BLaER1 (cell line): ENCODE measurements at regions not wholly inside any gene's neighbourhood (a gene's known extent, or its start where the extent isn't known, plus 50 kb on each side); places are given as distances from the start of the nearest gene placed in this dataset.

ENCODE experiments used
- H3K27ac ChIP-seq: shearing (Covaris generic); formaldehyde crosslinking; 2 replicates; pipeline ENCODE4 v1.8.1; 2022
- H3K27me3 ChIP-seq: shearing (Covaris generic); formaldehyde crosslinking; 2 replicates; pipeline ENCODE4 v1.8.1; 2022
- H3K36me3 ChIP-seq: shearing (Covaris generic); formaldehyde crosslinking; 2 replicates; pipeline ENCODE4 v1.8.1; 2022
- H3K4me1 ChIP-seq: shearing (Covaris generic); formaldehyde crosslinking; 2 replicates; pipeline ENCODE4 v1.8.1; 2022
- H3K4me2 ChIP-seq: shearing (Covaris generic); formaldehyde crosslinking; 2 replicates; pipeline ENCODE4 v1.8.1; 2022
- H3K4me3 ChIP-seq: shearing (Covaris generic); formaldehyde crosslinking; 2 replicates; pipeline ENCODE4 v1.8.1; 2022
- H3K9ac ChIP-seq: shearing (Covaris generic); formaldehyde crosslinking; 2 replicates; pipeline ENCODE4 v1.8.1; 2022
- H3K9me3 ChIP-seq: shearing (Covaris generic); formaldehyde crosslinking; 2 replicates; pipeline ENCODE4 v1.8.1; 2022
- H4K20me1 ChIP-seq: shearing (Covaris generic); formaldehyde crosslinking; 2 replicates; pipeline ENCODE4 v1.8.1; 2022
- Cebpa-rat ChIP-seq: shearing (Covaris generic); IDR thresholded peaks from 2 replicates; pipeline ENCODE4 v1.8.1; 2022

DNA sequence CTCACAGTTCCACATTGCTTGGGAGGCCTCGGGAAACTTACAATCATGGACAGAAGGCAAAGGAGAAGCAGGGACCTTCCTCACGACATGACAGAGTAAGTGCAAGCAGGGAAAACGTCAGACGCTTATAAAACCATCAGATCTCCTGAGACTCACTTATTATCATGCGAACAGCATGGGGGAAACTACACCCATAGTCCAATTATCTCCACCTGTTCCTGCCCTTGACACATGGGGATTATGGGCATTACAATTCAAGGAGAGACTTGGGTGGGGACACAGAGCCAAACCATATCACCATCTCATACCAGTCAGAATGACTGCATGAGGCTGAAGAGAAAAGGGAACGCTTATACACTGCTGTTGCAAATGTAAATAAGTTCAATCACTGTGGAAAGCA lies 1066.9 kb upstream of the PCDH7 start:
- no peaks in the 10 kb centered on the region for H3K36me3 ChIP-seq
- no peaks in the 10 kb centered on the region for H4K20me1 ChIP-seq
- H3K27ac ChIP-seq, result no peak overlapping the region
- no peaks in the 10 kb centered on the region for H3K9me3 ChIP-seq
- H3K27me3 ChIP-seq, result no peaks in the 10 kb centered on the region
- H3K4me2 ChIP-seq, result no peak overlapping the region
- H3K4me1 ChIP-seq, result no peaks in the 10 kb centered on the region
- H3K4me3 ChIP-seq, result no peak overlapping the region
- no peak overlapping the region for H3K9ac ChIP-seq
- no peak for TF ChIP-seq Cebpa-rat

DNA sequence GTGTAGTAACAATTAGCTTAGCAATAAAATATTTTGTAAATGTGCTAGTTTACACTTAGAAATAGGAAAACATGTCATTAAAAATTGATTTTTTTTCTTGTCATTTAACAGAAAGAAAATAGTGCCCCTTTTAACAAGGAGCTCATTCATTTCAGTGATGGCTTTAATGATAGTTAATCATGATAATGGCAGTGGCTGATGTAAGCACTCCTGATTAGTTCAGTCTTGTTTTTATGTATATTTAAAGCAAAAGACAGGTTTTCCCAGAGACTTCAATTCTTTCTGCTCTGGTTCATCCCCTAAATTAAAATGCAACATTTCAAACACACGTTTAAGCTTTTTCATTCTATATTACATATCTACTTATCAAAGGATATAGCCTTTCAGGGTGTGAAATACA lies 1039.5 kb upstream of the PCDH7 start:
- Histone ChIP-seq H3K27me3 (no peaks in the 10 kb centered on the region), H3K4me3 (no peak overlapping the region), H3K36me3 (no peaks in the 10 kb centered on the region), H3K9me3 (no peaks in the 10 kb centered on the region), H4K20me1 (no peaks in the 10 kb centered on the region), H3K9ac (no peak overlapping the region), H3K4me1 (no peaks in the 10 kb centered on the region), H3K4me2 (no peak overlapping the region), H3K27ac (no peak overlapping the region)
- TF ChIP-seq Cebpa-rat, result no peak

DNA sequence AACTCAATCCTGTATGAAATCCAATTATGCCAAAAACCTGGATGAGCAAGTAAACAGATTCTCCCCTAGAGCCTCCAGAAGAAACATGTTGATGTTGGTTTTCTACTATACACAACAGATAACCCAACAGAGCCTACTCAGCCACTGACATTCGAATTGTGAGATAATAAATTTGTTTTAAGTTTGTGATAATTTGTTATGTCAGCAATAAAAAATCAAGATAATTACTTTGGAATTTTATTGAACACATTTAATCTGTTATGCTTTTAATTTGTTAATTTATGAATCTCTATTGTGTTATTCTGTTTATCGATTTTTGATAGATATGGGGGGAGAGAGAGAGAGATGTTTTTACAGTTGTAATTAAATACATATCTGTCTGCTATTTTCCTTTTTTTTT lies 1016.1 kb upstream of the PCDH7 start:
- Histone ChIP-seq H3K4me2 (no peak overlapping the region), H3K4me1 (no peaks in the 10 kb centered on the region), H3K9me3 (peaks cover 8% of the 10 kb centered on the region), H3K9ac (no peak overlapping the region), H4K20me1 (no peaks in the 10 kb centered on the region), H3K36me3 (no peaks in the 10 kb centered on the region), H3K27ac (no peak overlapping the region), H3K4me3 (no peak overlapping the region), H3K27me3 (no peaks in the 10 kb centered on the region)
- no peak for TF ChIP-seq Cebpa-rat

DNA sequence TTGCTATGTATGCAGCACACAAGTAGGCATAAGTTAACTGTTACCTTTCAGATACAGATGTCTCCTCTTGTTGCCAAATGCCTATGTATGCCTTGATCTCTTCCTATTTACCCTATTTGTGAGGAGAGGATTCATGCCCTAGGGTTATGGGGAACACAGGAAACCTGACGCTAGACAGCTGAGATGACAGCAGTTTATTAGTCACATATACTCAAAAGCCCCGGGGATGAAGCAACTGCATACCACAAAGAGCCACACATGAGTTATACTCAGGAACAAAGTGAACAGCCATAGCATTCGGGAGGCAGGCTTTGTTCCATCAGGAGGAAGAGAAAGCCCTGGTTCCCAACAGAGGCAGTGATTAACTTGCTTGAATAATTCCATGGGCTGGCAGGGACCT lies 1011.7 kb upstream of the PCDH7 start:
- Histone ChIP-seq H3K36me3 (no peaks in the 10 kb centered on the region), H3K27me3 (no peaks in the 10 kb centered on the region), H3K4me3 (no peak overlapping the region), H3K27ac (no peak overlapping the region), H3K9me3 (peaks cover 8% of the 10 kb centered on the region), H3K4me2 (no peak overlapping the region), H3K9ac (no peak overlapping the region), H4K20me1 (no peaks in the 10 kb centered on the region), H3K4me1 (no peaks in the 10 kb centered on the region)
- no peak for TF ChIP-seq Cebpa-rat

DNA sequence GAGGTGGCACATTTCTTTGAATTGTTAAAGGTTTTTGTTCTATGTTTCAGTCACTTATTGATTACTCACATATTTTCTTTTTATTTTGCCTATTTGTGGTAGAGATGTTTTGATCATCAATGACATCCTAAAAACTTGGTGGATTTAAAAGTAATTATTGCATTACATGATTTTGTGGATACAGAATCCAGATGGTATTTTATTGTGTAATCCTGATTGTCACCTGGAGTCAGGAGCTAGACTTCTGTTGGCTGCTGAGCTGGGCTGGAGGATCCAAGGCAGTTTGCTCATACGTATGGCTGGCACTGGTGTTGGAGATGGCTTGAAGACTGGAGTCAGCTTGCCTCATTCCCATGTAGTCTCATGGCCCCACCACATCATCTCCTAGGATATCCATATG lies 1009.6 kb upstream of the PCDH7 start:
- H3K27ac ChIP-seq, result no peak overlapping the region
- H3K4me2 ChIP-seq, result no peak overlapping the region
- peaks cover 8% of the 10 kb centered on the region for H3K9me3 ChIP-seq
- no peaks in the 10 kb centered on the region for H3K4me1 ChIP-seq
- no peaks in the 10 kb centered on the region for H4K20me1 ChIP-seq
- H3K27me3 ChIP-seq, result no peaks in the 10 kb centered on the region
- no peak for TF ChIP-seq Cebpa-rat
- H3K4me3 ChIP-seq, result no peak overlapping the region
- H3K36me3 ChIP-seq, result no peaks in the 10 kb centered on the region
- H3K9ac ChIP-seq, result no peak overlapping the region

DNA sequence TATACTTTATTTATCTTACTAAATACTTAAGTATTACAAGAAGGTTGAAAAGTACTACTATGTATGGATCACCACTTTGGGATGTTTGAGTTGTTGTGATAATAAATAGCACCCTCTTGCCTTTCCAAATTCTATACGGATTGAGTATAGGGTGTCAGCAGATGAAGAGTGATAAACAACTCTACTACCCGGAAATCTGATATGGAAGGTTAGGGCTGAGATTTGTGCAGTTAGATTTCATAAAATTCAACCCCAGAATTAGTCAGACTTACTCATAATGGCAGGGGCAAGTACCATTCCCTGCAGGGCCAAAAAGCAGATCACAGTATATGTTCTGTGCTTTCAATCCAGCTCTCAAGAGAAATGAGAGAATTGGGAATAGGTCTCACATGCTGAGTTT lies 1008.9 kb upstream of the PCDH7 start:
- no peaks in the 10 kb centered on the region for H3K27me3 ChIP-seq
- H4K20me1 ChIP-seq, result no peaks in the 10 kb centered on the region
- no peak overlapping the region for H3K4me3 ChIP-seq
- H3K36me3 ChIP-seq, result no peaks in the 10 kb centered on the region
- H3K9me3 ChIP-seq, result peaks cover 7% of the 10 kb centered on the region
- no peaks in the 10 kb centered on the region for H3K4me1 ChIP-seq
- H3K4me2 ChIP-seq, result no peak overlapping the region
- H3K27ac ChIP-seq, result no peak overlapping the region
- TF ChIP-seq Cebpa-rat, result no peak
- H3K9ac ChIP-seq, result no peak overlapping the region

DNA sequence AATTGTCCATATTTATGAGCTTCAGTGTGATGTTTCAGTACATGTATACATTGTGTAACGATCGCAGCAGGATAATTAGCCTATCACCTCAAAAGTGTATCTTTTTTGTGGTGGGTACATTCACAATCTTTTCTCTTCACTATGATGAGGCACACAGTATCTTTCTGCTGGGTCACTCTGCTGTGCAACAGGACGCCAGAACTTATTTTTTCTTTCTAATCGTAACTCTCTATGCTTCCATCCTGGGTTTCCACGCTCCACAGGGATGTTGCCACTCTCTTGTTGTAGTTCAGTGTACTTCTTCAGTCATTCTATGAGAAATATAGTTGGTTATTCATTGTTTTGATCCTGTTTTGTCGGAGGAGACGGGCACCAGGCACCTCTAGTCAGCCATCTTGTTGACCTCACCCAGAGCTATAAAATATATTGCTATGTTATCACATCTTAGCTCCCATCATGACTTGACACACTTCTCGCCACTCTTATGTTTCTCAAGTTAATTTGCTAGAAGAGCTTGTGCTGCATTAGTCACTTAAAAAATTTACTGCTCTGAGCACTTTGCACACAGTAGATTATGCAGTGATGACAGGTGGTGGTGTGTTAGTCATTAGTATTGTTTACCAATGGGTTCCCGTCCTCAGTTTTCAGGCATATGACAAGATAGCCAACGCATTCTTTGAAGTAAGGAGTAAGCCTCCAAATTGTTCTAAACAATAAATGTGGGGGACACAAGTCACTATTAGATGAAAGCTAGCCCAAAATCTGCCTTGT lies 1002.7 kb upstream of the PCDH7 start:
- no peak overlapping the region for H3K4me3 ChIP-seq
- H4K20me1 ChIP-seq, result no peaks in the 10 kb centered on the region
- no peak overlapping the region for H3K9ac ChIP-seq
- H3K27ac ChIP-seq, result no peak overlapping the region
- H3K4me2 ChIP-seq, result no peak overlapping the region
- no peak for TF ChIP-seq Cebpa-rat
- no peaks in the 10 kb centered on the region for H3K27me3 ChIP-seq
- H3K36me3 ChIP-seq, result no peaks in the 10 kb centered on the region
- H3K9me3 ChIP-seq, result no peaks in the 10 kb centered on the region
- H3K4me1 ChIP-seq, result peaks cover 5% of the 10 kb centered on the region

DNA sequence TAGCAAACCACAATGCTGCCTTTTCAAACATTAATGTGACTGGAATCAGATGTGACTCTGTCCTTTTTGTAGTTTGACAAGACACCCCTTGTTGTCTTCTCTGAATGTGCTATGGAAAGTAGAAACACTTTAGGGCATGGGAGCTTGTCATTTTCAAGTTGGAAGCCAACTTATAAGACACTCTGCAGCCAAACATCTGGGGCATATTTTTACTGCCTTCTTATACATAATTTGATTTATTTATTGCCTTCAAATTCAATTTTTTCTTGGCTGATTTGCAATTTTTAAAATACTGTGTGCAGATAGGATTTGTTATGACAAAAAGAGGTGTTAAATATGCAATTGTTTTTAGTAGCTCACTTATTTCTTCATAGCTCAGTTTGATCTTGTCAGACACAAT lies 1002.0 kb upstream of the PCDH7 start:
- H3K9me3 ChIP-seq, result no peaks in the 10 kb centered on the region
- H3K4me3 ChIP-seq, result no peak overlapping the region
- H3K27me3 ChIP-seq, result no peaks in the 10 kb centered on the region
- no peaks in the 10 kb centered on the region for H3K36me3 ChIP-seq
- H3K9ac ChIP-seq, result no peak overlapping the region
- no peak overlapping the region for H3K27ac ChIP-seq
- H3K4me2 ChIP-seq, result no peak overlapping the region
- no peaks in the 10 kb centered on the region for H4K20me1 ChIP-seq
- no peak for TF ChIP-seq Cebpa-rat
- H3K4me1 ChIP-seq, result peaks cover 5% of the 10 kb centered on the region

DNA sequence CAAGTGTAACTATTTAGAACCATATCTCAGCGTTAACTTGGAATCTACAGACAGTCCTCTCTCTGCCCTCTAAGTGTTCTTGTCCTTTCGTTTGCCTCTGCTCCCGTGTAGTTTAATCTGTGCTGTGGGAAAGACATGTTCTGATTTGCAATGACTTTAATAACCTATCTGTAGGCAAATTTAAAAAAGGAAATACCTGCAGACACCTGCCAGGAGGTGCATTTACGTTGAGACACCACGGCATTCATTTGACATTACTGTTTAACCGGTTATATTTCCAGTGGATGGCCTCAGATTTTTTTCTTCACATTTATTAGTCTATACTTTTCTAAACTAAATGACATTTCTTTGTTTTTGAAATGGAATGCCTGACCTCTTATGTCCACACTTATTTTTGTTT lies 997.9 kb upstream of the PCDH7 start:
- H3K27ac ChIP-seq, result no peak overlapping the region
- no peaks in the 10 kb centered on the region for H3K36me3 ChIP-seq
- H3K4me1 ChIP-seq, result peaks cover 5% of the 10 kb centered on the region
- H3K9ac ChIP-seq, result no peak overlapping the region
- H4K20me1 ChIP-seq, result no peaks in the 10 kb centered on the region
- H3K4me3 ChIP-seq, result no peak overlapping the region
- H3K27me3 ChIP-seq, result no peaks in the 10 kb centered on the region
- H3K9me3 ChIP-seq, result no peaks in the 10 kb centered on the region
- TF ChIP-seq Cebpa-rat, result no peak
- no peak overlapping the region for H3K4me2 ChIP-seq

DNA sequence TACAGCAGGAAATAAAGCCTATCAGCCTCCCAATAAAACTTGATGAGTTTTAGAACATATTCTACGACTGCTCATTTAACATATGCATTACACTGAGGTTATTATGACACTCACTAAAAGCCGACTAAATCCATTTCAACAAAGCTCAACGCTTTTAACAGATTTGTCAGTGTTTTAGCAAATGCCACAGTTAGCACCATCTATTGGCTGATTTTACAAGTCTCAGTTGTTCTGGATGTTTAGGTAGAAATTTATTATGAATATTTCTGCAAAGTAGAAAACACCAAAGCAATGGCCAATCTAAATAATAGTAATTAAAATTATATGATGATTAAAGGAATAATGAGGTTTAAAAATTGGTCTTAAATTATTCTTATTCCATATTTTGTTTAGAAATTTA lies 993.2 kb upstream of the PCDH7 start:
- no peaks in the 10 kb centered on the region for H3K4me1 ChIP-seq
- H3K36me3 ChIP-seq, result no peaks in the 10 kb centered on the region
- H3K27me3 ChIP-seq, result no peaks in the 10 kb centered on the region
- H3K4me2 ChIP-seq, result no peak overlapping the region
- TF ChIP-seq Cebpa-rat, result no peak
- H3K9me3 ChIP-seq, result no peaks in the 10 kb centered on the region
- H3K27ac ChIP-seq, result no peak overlapping the region
- no peak overlapping the region for H3K4me3 ChIP-seq
- H4K20me1 ChIP-seq, result no peaks in the 10 kb centered on the region
- no peak overlapping the region for H3K9ac ChIP-seq
